Thyroid gland (tissue), 4 donors: ENCODE measurements at regions not wholly inside any gene's neighbourhood (a gene's known extent, or its start where the extent isn't known, plus 50 kb on each side); places are given as distances from the start of the nearest gene placed in this dataset.
"Not testable (repeated sequence)": the region's sequence is repeated elsewhere in the genome, so short reads cannot be mapped to it uniquely, and the experiment has no call there.

ENCODE experiments used
- DNase-seq, 2 donors: peaks; one replicate each; pipeline ENCODE4 v3.0.0-alpha.2; 2019
- H3K27ac ChIP-seq, 3 donors: fragments of 200-600 bp; sonication (generic); 1 replicate in 2 of 3; 2 replicates in 1 of 3; pipeline ENCODE4 v1.5.1; 2016 to 2019; ENCODE audit warnings: mild to moderate bottlenecking in 1 of 3, moderate library complexity in 1 of 3
- H3K27me3 ChIP-seq: fragments of 200-600 bp; sonication (generic); one replicate; pipeline ENCODE4 v1.5.1; 2019
- H3K36me3 ChIP-seq, 2 donors: fragments of 200-600 bp; sonication (generic); one replicate each; pipeline ENCODE4 v1.5.1; 2016 to 2019
- H3K4me1 ChIP-seq, 2 donors: fragments of 200-600 bp; sonication (generic); one replicate each; pipeline ENCODE4 v1.5.1; 2017 to 2019
- H3K4me3 ChIP-seq, 3 donors: fragments of 200-600 bp; sonication (generic); replicated peaks in 1 of 3; 1 replicate in 2 of 3; 2 replicates in 1 of 3; pipeline ENCODE4 v1.5.1; 2016; ENCODE audit warnings: mild to moderate bottlenecking in 1 of 3
- H3K9me3 ChIP-seq: fragments of 200-600 bp; sonication (generic); one replicate; pipeline ENCODE4 v1.5.1; 2017
- CTCF ChIP-seq, 6 experiments: fragments of 200-600 bp in 3 of 6; fragments of 450-650 bp in 3 of 6; sonication (generic) in 3 of 6; IDR thresholded peaks; one replicate each; pipeline ENCODE4 v1.5.1; 2016 to 2019; ENCODE audit warnings: antibody characterized with exemption in 6 of 6, mild to moderate bottlenecking in 2 of 6, inconsistent platforms in 1 of 6, moderate library complexity in 1 of 6
- POLR2A ChIP-seq, 2 donors: fragments of 450-650 bp; IDR thresholded peaks; one replicate each; pipeline ENCODE4 v1.6.1; 2017; ENCODE audit warnings: antibody characterized with exemption in 2 of 2, mild to moderate bottlenecking in 2 of 2, moderate library complexity in 1 of 2
- WGBS, 2 donors: methylation state at CpG; one replicate each; pipeline ENCODE4 v1.1.5; 2017; 5-methylcytosine and 5-hydroxymethylcytosine counted together
- intact Hi-C: fragments of 100-400 bp; cut with DNase I; formaldehyde crosslinking; loops from one replicate; pipeline ENCODE4 v1.15.1; 2023

DNA sequence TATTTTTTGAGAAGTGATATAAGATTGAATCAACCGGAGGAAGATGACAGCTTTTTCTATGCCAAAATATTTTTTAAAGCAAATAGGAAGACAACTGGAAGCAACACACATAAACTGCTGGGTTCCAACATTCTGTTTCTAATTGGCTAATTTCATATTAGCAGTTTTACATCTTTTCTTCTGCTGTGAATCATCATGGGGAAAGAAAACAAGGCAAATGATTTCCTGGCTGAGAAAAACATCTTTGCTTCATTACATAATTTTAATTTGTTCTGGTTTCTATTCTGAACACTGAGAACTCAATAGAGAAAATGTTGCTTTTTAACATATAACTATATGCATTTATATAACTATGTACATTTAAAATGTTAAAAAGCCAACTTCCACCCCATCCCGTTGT lies 2518.5 kb downstream of the ARAP2 start:
- no peak for TF ChIP-seq POLR2A (IDR thresholded peaks at IDR 0.05)
- no peak for TF ChIP-seq CTCF (IDR thresholded peaks at IDR 0.05)
- Histone ChIP-seq H3K27me3 (no peaks in the 10 kb centered on the region), H3K4me1 (no peaks in the 10 kb centered on the region), H3K27ac (no peak overlapping the region), H3K4me3 (no peak overlapping the region), H3K9me3 (no peaks in the 10 kb centered on the region), H3K36me3 (no peaks in the 10 kb centered on the region)
- 72 to 85% methylated on average over 2 of the region's 2 CpGs for WGBS, 2 donors
- intact Hi-C loops, result no loop called here
- no peak for DNase-seq

GRCh38 chr4:33737726-33738125 lies 2506.6 kb downstream of the ARAP2 start:
- WGBS, 2 donors, result 28 to 40% methylated on average over 2 of the region's 2 CpGs

GRCh38 chr4:33739884-33740632 lies 2504.3 kb downstream of the ARAP2 start:
- WGBS, 2 donors, result 81 to 87% methylated on average over 10 of the region's 10 CpGs
- intact Hi-C loops, result no loop called here
- no peak overlapping the region for H3K27ac ChIP-seq
- H3K9me3 ChIP-seq, result no peaks in the 10 kb centered on the region
- peaks cover 14 to 21% of the 10 kb centered on the region in 2 donors for H3K4me1 ChIP-seq
- H3K36me3 ChIP-seq, result no peaks in the 10 kb centered on the region
- H3K27me3 ChIP-seq, result no peaks in the 10 kb centered on the region
- H3K4me3 ChIP-seq, result no peak overlapping the region
- no peak for TF ChIP-seq POLR2A (IDR thresholded peaks at IDR 0.05)
- TF ChIP-seq CTCF (IDR thresholded peaks at IDR 0.05), result no peak
- no peak for DNase-seq

More at GRCh38 chr4:33737726-33738125, 2506.6 kb downstream of the ARAP2 start:
- Histone ChIP-seq H3K27me3 (no peaks in the 10 kb centered on the region), H3K27ac (peak overlapping the region in 1 of 3 donors; percentile 52), H3K4me3 (no peak overlapping the region), H3K36me3 (no peaks in the 10 kb centered on the region), H3K4me1 (peaks cover 14 to 21% of the 10 kb centered on the region in 2 donors), H3K9me3 (no peaks in the 10 kb centered on the region)
- peak; percentile 88 to 89 for DNase-seq
- TF ChIP-seq POLR2A (IDR thresholded peaks at IDR 0.05) (no peak), CTCF (IDR thresholded peaks at IDR 0.05) (no peak)
- intact Hi-C loops, result no loop called here

- 61% methylated on average over 5 of the region's 5 CpGs for WGBS, 2 donors
Observed at GRCh38 chr4:33740871-33741270, 2503.4 kb downstream of the ARAP2 start.

DNA sequence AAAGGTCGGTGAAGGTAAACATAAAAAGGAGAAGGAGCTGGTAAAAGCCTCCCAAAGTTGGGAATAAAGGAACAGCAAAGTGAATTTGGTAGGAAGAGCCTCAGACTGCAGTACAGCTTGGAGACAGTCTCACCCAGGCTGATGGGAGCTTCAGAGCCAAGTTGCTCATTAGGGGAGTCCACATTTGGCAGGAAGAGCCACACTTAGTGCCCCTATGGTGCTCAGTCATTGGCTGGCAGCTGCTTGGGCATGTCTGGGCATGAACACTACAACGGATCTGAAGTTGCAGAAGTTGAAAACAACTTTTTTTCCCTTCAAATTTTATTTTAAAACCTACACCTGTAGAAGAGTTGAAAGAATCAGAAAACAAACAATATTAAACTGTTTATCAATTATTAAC lies 2497.3 kb downstream of the ARAP2 start:
- Histone ChIP-seq H3K4me3 (no peak overlapping the region), H3K36me3 (no peaks in the 10 kb centered on the region), H3K27ac (no peak overlapping the region), H3K4me1 (no peaks in the 10 kb centered on the region), H3K9me3 (no peaks in the 10 kb centered on the region), H3K27me3 (no peaks in the 10 kb centered on the region)
- intact Hi-C loops, result no loop called here
- no peak for TF ChIP-seq POLR2A (IDR thresholded peaks at IDR 0.05)
- TF ChIP-seq CTCF (IDR thresholded peaks at IDR 0.05), result no peak
- peak; percentile 3 to 37 for DNase-seq
- WGBS, 2 donors, result 35 to 45% methylated on average over 2 of the region's 2 CpGs

More at GRCh38 chr4:33740871-33741270, 2503.4 kb downstream of the ARAP2 start:
- peaks cover 14 to 21% of the 10 kb centered on the region in 2 donors for H3K4me1 ChIP-seq
- H3K36me3 ChIP-seq, H3K4me3 ChIP-seq, H3K27ac ChIP-seq, H3K27me3 ChIP-seq, intact Hi-C loops, H3K9me3 ChIP-seq, DNase-seq: not testable (repeated sequence)
